GM18520 (cell line): ENCODE measurements at regions not wholly inside any gene's neighbourhood (a gene's known extent, or its start where the extent isn't known, plus 50 kb on each side); places are given as distances from the start of the nearest gene placed in this dataset.
"Not testable (repeated sequence)": the region's sequence is repeated elsewhere in the genome, so short reads cannot be mapped to it uniquely, and the experiment has no call there.

Experiments used
- ATAC-seq: cut with Tn5 transposase; IDR thresholded peaks from one replicate; pipeline ENCODE4 v1.9.1; 2021; ENCODE audit not compliant: unreplicated experiment

- no peak for ATAC-seq
These were observed 152.6 kb downstream of the RTL9 start for GRCh38 chrX:110511238-110511637.

DNA sequence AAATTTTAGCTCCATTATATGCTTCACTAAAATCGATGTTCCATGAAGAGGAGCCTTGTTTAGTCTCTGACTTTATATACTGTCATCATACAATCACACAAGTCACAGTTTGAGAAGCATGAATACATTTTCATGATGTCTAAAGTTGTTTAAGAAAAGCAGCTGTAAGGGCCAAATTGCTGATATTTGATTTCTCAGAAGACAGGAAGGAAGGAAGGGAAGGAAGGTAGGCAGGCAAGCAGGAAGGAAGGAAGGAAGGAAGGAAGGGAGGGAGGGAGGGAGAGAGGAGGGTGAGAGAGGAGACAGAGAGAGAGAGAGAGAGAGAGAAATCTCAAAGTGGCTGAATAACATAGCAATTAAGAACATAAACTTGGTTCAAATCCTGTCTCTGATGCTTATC, 153.7 kb downstream of the RTL9 start:
- ATAC-seq = no peak

- no peak for ATAC-seq
These were observed 155.9 kb downstream of the RTL9 start for GRCh38 chrX:110514509-110514908.

GRCh38 chrX:110519501-110519900, 160.9 kb downstream of the RTL9 start:
- ATAC-seq = no peak

DNA sequence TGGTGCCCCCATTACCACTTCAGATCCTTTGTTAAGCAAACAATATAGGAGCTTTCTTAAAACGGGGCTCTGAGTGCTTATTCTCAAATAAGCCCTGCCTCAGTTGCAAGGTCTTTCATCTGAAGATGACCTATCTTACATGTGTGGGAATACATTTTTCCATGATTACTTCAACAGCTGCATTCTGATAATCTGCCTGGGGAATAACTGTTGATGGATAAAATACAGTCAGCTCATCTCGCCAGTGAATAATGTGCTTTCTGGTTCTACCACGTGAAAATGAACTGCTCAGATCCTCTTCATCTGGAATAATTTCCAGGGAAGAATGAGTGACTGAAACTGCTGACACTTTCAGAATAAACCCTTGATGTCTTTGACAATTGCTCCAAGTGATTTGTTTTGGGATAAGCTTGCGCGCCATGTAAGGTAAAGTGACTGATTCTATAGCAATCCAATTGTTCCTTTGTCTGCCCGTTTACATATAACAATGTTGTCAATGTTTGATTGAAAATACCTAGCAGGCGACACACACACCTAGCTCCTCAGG, 161.3 kb downstream of the RTL9 start:
- no peak for ATAC-seq

- not testable (repeated sequence) for ATAC-seq
These were observed 162.0 kb downstream of the RTL9 start for GRCh38 chrX:110520652-110521051.

DNA sequence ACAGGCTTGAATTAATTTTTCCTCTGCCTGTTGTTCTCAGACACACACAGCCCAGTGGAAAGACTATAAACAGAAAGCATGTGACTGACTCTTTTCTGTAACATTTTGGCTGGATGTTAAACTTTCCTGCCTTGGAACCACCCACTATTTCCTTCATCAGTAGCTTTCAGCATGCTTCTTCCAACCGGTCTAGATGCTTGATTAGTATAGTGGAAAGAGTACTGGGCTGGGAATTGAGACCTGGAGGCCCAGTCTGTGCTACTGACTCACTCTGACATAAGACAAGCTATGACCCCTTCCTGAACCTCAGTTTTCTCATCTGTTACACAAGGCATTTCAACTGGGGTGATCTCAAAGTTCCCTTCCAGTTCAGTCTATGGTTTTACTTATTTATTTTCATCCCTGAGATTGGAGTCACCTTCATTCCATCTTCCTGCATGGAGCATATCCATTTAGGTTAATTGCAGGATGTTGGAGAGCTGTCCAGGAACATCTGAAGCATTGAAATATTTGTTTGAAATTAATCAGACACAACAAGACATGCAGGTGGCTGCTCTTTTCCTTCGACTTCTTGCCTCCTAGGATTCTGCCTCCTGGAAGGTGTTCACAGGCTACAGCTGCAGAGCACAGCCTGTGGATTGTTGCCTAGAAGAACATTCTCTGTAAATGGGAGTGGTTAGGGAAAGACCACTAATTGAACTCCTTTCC, 173.4 kb downstream of the RTL9 start:
- ATAC-seq = no peak

DNA sequence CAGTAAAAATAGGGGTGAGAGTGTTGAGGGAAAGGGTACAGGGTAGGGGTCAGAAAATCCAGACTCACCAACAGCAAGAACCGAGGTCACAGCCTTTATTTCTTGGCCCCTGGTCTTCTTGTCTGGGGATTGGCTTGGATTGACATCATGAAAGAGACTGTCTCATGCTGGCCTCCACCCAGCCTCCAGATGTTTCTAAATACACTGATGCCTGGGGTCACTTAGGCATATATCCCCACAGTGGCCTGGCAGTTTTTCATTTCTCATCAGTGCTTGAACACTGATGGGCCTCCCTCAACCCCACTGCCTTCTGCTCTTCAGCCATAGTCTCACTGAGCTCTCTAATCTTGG, 173.9 kb downstream of the RTL9 start:
- ATAC-seq = no peak

GRCh38 chrX:110536816-110537215, 178.2 kb downstream of the RTL9 start:
- ATAC-seq = no peak

- no peak for ATAC-seq
These were observed 182.6 kb downstream of the RTL9 start for GRCh38 chrX:110541266-110541665.

DNA sequence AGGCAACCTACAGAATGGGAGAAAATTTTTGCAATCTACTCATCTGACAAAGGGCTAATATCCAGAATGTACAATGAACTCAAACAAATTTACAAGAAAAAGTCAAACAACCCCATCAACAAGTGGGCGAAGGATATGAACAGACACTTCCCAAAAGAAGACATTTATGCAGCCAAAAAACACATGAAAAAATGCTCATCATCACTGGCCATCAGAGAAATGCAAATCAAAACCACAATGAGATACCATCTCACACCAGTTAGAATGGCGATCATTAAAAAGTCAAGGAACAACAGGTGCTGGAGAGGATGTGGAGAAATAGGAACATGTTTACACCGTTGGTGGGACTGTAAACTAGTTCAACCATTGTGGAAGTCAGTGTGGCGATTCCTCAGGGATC, 192.2 kb downstream of the RTL9 start:
- ATAC-seq = not testable (repeated sequence)

DNA sequence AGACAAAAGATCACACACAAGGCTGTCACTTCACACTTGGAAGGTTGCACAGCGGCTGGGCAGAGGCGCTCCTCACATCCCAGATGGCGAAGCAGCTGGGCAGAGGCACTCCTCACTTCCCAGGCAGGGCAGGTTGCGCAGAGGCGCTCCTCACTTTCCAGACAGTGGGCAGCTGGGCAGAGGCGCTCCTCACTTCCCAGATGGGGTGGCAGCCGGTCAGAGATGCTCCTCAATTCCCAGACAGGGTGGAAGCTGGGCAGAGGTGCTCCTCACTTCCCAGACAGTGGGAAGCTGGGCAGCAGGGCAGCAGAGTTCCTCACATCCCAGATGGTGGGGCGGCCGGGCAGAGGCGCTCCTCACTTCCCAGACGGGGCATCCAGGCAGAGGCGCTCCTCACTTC, 199.2 kb downstream of the RTL9 start:
- ATAC-seq = no peak

DNA sequence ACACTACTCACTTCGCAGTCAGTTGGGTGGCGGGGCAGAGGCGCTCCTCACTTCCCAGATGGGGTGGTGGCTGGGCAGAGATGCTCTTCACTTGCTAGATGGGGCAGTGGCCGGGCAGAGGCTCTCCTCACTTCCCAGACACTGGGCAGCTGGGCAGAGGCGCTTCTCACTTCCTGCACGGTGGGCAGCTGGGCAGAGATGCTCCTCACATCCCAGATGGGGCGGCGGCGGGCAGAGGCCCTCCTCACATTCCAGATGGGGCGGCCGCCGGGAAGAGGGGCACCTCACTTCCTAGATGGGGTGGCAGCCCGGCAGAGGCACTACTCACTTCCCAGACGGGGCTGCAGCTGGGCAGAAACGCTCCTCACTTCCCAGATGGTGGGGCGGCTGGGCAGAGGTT, 199.8 kb downstream of the RTL9 start:
- ATAC-seq = no peak

GRCh38 chrX:110561034-110561433, 202.4 kb downstream of the RTL9 start:
- no peak for ATAC-seq

DNA sequence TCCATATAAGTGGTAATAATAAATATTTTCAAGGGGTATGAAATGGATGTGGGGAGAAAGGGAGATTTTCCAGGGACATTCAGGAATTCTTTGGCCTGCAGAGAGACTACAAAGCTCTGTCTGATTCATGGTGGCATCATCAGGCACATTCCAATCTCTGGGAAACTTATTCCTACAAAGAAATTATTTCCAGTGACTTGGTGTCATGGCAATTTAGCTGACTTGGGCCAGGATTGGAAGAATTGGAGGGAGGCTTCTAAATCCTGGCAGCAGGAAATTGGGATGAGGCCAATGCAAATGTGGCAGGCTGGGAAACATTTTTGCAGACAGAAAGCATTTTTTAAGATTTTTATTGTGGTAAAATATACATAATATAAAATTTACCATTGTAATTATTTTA, 204.6 kb downstream of the RTL9 start:
- no peak for ATAC-seq

DNA sequence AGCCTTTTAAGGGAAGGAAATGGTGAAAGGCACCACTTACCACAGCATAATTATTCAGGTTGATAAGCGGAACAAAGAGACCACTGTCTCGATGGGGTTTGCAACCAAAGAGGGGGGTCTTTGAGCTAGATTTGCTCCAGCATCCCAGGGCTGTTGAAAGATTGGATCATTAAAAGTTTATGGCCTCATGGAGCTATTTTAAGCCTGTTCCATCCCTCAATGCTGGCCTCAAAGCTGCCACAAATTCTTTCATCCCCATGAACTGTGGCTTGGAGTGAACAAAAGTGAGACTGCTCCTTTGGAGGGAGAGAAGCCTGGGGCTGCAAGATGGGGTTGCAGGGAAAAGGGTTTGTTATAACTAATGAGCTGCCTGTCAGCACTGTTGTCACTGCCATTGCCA, 209.8 kb downstream of the RTL9 start:
- no peak for ATAC-seq

GRCh38 chrX:110569506-110569905, 210.9 kb downstream of the RTL9 start:
- no peak for ATAC-seq

DNA sequence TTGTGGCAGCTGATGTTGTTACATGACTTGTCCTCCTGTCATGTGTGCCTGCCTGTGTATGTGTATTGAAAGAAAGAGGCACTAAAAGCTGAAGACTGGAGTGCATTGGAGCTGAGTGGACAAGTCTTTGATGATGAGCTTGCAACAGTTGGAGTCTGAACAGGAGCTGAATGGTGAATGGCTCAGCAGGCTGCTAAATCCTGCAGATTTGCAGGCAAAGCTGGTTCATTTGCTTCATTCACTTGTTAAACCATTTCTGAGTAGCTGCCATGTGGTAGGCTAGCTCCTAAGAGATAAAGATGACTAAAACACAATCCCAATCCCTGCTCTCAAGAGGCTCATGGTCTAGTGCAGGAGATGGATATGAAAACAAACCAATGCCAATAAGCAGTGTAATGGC, 217.3 kb downstream of the CHRDL1 start:
- ATAC-seq = no peak

DNA sequence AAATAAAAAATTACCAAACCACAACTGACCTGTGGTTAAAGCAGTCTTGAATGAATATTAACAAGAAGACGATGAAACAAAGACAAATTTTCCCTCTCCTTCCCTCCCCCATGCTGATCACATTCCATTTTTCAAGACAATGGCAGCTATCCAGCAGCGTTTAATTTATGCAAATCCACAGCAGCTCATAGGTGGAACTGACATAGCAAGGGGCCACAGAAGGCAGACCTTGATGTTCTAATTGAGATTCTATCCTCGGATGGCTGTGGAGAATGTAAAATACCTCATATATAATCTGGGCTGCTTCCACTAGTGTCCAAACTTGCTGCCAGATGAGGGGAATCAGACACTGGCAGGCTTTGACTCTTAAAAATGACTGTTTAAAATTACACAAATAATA, 211.5 kb downstream of the CHRDL1 start:
- ATAC-seq = no peak

DNA sequence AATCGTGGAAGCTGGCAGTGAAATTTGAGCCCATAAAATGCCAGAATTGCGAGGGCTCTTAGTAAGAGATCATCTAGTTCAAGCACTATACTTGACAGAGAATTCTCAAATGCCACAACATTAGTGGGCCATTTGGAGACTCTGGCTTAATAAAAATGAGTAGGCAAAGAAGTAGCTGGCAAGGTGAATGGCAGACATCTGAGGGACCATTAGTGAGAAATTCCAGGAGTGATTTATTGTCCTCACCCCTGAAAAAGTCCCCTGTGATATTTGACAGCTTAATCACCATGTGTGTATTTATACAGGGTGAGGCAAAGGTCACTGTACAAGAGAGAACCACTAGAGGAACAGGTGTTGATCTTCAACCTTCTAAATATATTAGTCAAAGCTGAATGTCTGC, 207.5 kb downstream of the CHRDL1 start:
- no peak for ATAC-seq

GRCh38 chrX:110588853-110589252, 206.8 kb downstream of the CHRDL1 start:
- ATAC-seq = no peak

DNA sequence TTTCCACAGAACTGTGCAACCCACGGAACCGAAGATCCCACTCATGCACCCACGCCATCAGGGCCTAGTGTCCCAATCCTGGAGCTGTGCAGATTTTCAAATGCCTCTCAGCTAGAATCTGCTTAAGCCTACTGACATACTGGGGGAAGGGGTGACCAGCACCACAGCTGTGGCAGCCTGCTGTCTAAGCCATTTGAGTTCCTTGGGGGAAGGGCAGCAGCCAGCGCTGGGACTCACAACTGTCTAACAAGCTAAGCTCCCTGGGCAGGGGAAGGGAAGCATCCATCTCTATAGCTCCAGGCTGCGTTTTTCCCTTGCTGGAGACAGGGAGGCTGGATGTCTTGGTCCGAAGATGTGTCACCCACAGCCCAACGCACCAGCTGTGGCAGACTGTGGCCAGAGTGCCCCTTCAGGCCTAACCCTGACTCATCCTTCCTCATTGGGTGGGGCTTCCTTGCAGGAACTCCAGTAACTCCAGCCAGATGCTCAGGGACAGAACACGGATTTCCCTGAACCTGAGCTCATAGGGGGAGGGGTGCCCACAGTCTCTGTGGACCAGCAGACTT, 194.8 kb downstream of the CHRDL1 start:
- ATAC-seq = no peak

- no peak for ATAC-seq
These were observed 181.0 kb downstream of the CHRDL1 start for GRCh38 chrX:110614596-110614995.
